ENCODE measurements at regions not wholly inside any gene's neighbourhood (a gene's known extent, or its start where the extent isn't known, plus 50 kb on each side); places are given as distances from the start of the nearest gene placed in this dataset.

GRCh38 chr2:71804281-71804751 is 343.3 kb downstream of the CYP26B1 start:
- no peak for DNase-seq

- no peak for DNase-seq
These were observed 344.3 kb downstream of the CYP26B1 start for GRCh38 chr2:71803398-71803797.

GRCh38 chr2:71802556-71802955 is 345.1 kb downstream of the CYP26B1 start:
- no peak for DNase-seq

- no peak for DNase-seq
These were observed 345.7 kb downstream of the CYP26B1 start for GRCh38 chr2:71801969-71802368.

GRCh38 chr2:71801556-71801955 is 346.1 kb downstream of the CYP26B1 start:
- no peak for DNase-seq

GRCh38 chr2:71800851-71801250 is 346.8 kb downstream of the CYP26B1 start:
- DNase-seq = no peak

- DNase-seq = no peak
These were observed 346.9 kb downstream of the DYSF start for GRCh38 chr2:71800106-71800809.

- DNase-seq = no peak
These were observed 345.7 kb downstream of the DYSF start for GRCh38 chr2:71799013-71799575.

- DNase-seq = no peak
These were observed 345.1 kb downstream of the DYSF start for GRCh38 chr2:71798266-71799012.

- no peak for DNase-seq
These were observed 343.9 kb downstream of the DYSF start for GRCh38 chr2:71797035-71797810.

GRCh38 chr2:71796174-71796593 is 342.8 kb downstream of the DYSF start:
- no peak for DNase-seq

GRCh38 chr2:71795486-71795885 is 342.1 kb downstream of the DYSF start:
- DNase-seq = no peak

- DNase-seq = no peak
These were observed 341.2 kb downstream of the DYSF start for GRCh38 chr2:71794611-71795010.

GRCh38 chr2:71793926-71794325 is 340.6 kb downstream of the DYSF start:
- DNase-seq = no peak

GRCh38 chr2:71792926-71793761 is 339.8 kb downstream of the DYSF start:
- DNase-seq = no peak

- no peak for DNase-seq
These were observed 338.3 kb downstream of the DYSF start for GRCh38 chr2:71791501-71792135.

GRCh38 chr2:71791061-71791450 is 337.7 kb downstream of the DYSF start:
- no peak for DNase-seq

- DNase-seq = no peak
These were observed 337.1 kb downstream of the DYSF start for GRCh38 chr2:71790226-71791060.

- no peak for DNase-seq
These were observed 336.3 kb downstream of the DYSF start for GRCh38 chr2:71789556-71790204.

GRCh38 chr2:71788601-71789240 is 335.4 kb downstream of the DYSF start:
- DNase-seq = no peak

All from NK-92 treated with Interleukin-12 subunit alpha and Interleukin-12 subunit beta, amount 100 ng/mL, for 24 hours (cell line).